A673 (cell line): ENCODE measurements at regions not wholly inside any gene's neighbourhood (a gene's known extent, or its start where the extent isn't known, plus 50 kb on each side); places are given as distances from the start of the nearest gene placed in this dataset.

Experiments
- EZH2 ChIP-seq: fragments of 200-600 bp; sonication (generic); IDR thresholded peaks from 2 replicates; pipeline ENCODE4 v1.6.1; 2017; ENCODE audit warnings: borderline replicate concordance, low read depth, mild to moderate bottlenecking, mixed read lengths, antibody characterized with exemption, low read length; ENCODE audit not compliant: poor library complexity, severe bottlenecking
- TF ChIP-seq, protein P1 (sequence below): fragments of 300-800, 200-600 bp; sonication (generic); conservative IDR thresholded peaks from 2 replicates; pipeline ENCODE4 v1.5.1; 2017; ENCODE audit warnings: low read depth, mild to moderate bottlenecking, antibody characterized with exemption, low read length, moderate library complexity, mixed read lengths

GRCh38 chr17:77468897-77469296, 328.1 kb downstream of the SEC14L1 start:
- TF ChIP-seq, protein P1, sequence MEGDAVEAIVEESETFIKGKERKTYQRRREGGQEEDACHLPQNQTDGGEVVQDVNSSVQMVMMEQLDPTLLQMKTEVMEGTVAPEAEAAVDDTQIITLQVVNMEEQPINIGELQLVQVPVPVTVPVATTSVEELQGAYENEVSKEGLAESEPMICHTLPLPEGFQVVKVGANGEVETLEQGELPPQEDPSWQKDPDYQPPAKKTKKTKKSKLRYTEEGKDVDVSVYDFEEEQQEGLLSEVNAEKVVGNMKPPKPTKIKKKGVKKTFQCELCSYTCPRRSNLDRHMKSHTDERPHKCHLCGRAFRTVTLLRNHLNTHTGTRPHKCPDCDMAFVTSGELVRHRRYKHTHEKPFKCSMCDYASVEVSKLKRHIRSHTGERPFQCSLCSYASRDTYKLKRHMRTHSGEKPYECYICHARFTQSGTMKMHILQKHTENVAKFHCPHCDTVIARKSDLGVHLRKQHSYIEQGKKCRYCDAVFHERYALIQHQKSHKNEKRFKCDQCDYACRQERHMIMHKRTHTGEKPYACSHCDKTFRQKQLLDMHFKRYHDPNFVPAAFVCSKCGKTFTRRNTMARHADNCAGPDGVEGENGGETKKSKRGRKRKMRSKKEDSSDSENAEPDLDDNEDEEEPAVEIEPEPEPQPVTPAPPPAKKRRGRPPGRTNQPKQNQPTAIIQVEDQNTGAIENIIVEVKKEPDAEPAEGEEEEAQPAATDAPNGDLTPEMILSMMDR, result no peak
- no peak for TF ChIP-seq EZH2
